Aorta (tissue), 5 donors: ENCODE measurements at regions not wholly inside any gene's neighbourhood (a gene's known extent, or its start where the extent isn't known, plus 50 kb on each side); places are given as distances from the start of the nearest gene placed in this dataset.
"Not testable (repeated sequence)": the region's sequence is repeated elsewhere in the genome, so short reads cannot be mapped to it uniquely, and the experiment has no call there.

Source experiments
- ATAC-seq: fragments of 200-7000 bp; cut with Tn5 transposase; one replicate; pipeline ENCODE4 v1.9.1; 2022; ENCODE audit warnings: moderate library complexity; ENCODE audit not compliant: low FRiP score
- DNase-seq, 2 donors: peaks; one replicate each; pipeline ENCODE4 v3.0.0-alpha.2; 2020
- H3K27ac ChIP-seq, 2 donors: one replicate each; pipeline ENCODE4 v1.5.1; 2013; ENCODE audit warnings: low read length in 2 of 2, mild to moderate bottlenecking in 2 of 2, moderate library complexity in 2 of 2, control low read depth in 1 of 2, inconsistent platforms in 1 of 2, low read depth in 1 of 2
- H3K27me3 ChIP-seq, 2 donors: one replicate each; pipeline ENCODE4 v1.6.1; 2013; ENCODE audit warnings: control low read depth in 1 of 2, low read length in 1 of 2, mild to moderate bottlenecking in 1 of 2, moderate library complexity in 1 of 2; ENCODE audit not compliant: insufficient read depth in 2 of 2, control insufficient read depth in 1 of 2
- H3K36me3 ChIP-seq, 2 donors: one replicate each; pipeline ENCODE4 v1.6.1; 2013; ENCODE audit warnings: control low read depth in 1 of 2, low read length in 1 of 2, mild to moderate bottlenecking in 1 of 2; ENCODE audit not compliant: insufficient read depth in 2 of 2, control insufficient read depth in 1 of 2
- H3K4me1 ChIP-seq, 2 donors: one replicate each; pipeline ENCODE4 v1.6.1; 2013; ENCODE audit warnings: low read length in 2 of 2, control low read depth in 1 of 2, mild to moderate bottlenecking in 1 of 2, moderate library complexity in 1 of 2; ENCODE audit not compliant: insufficient read depth in 2 of 2, control insufficient read depth in 1 of 2
- H3K4me3 ChIP-seq, 2 donors: one replicate each; pipeline ENCODE4 v1.5.1; 2013; ENCODE audit warnings: low read length in 2 of 2, control low read depth in 1 of 2, mild to moderate bottlenecking in 1 of 2
- H3K9me3 ChIP-seq: one replicate; pipeline ENCODE4 v1.6.1; 2013; ENCODE audit warnings: mild to moderate bottlenecking, low read length; ENCODE audit not compliant: control insufficient read depth
- WGBS, 2 donors: extraction: QIAGEN DNeasy Blood & Tissue Kit; methylation state at CpG; one replicate each; pipeline ENCODE4 v1.1.7; 2013; 5-methylcytosine and 5-hydroxymethylcytosine counted together
- intact Hi-C, 2 donors: fragments of 100-400 bp; cut with DNase I; formaldehyde crosslinking; loops; one replicate each; pipeline versions ENCODE4 v1.14.2 to v1.15.0; 2022
- donor health status: healthy with polysubstance abuse.
- donor health status: Bipolar disorder and iron deficiency.
- donor health status: DM: no; HTN: no; CAD: no.
- donor health status: DM: no; HTN: no; CAD: no.
- donor health status: DM: yes; HTN: yes; CAD: no.

DNA sequence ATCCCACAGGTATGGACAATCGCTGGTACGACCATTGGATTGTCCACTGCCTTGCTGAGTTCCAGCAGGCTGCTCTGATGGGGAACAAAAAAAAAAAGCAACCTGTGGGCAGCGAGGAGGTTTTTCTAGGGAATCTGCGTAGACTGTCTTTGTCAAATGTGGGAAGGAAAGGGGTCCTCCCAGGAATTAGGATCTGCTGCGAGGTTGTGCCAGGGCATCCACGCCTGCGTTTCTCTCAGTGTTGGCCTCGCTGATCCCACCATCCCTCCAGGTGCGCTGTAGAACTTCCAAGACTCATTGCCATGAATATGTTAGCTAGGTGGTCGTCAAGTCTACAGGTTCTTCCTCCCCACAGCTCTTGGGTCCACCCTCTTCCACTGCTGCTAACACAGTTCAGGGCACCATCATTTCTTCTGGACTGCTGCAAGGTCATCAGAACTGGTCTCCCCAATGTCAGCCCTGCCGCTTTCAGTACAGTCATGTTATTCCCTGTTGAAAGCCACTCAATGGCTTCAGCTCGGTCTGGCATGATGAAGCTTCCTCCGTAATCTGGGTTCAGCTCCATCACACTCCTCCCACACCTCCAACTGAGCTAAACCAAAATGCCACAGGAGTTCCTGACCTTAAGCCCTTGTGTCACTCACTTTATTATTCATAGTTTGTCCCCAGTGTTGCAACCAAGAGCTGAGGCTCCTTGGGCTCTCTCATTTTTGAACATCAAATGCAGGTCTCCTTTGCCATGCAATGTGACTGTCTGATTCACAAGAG, 79.5 kb upstream of the DMRT1 start:
- Histone ChIP-seq H3K27me3 (no peaks in the 10 kb centered on the region), H3K27ac (peak overlapping the region in 1 of 2 donors; percentile 3), H3K36me3 (no peaks in the 10 kb centered on the region), H3K9me3 (no peaks in the 10 kb centered on the region), H3K4me1 (peaks cover 0 to 2% of the 10 kb centered on the region in 2 donors), H3K4me3 (no peak overlapping the region)
- intact Hi-C loops: loop anchor here (2.0 to 10.0 kb wide), 5 partner anchors 40 to 377 kb away; no protein-coding TSS in a partner anchor
- 74 to 76% methylated on average over 13 of the region's 13 CpGs for WGBS, 2 donors
- ATAC-seq (no peak), DNase-seq (no peak)

DNA sequence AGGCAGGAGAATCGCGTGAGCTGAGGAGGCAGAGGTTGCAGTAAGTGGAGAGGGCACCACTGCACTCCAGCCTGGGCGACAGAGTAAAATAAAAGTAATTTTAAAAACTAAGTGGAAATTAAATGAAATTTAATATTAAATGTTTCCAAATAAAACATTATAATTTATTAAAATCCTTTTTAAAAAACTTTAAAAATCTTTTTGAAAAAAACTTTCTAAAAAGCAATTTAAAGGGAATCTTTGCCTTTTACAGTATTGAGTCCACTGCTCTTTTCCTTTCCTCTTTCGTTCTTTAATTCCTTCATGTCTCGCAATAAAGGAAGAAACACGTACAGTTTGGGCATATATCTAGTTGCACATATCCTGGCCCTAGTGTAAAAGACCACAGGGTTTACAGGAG, 77.8 kb upstream of the DMRT1 start:
- no peak overlapping the region for H3K27ac ChIP-seq
- DNase-seq: no peak
- intact Hi-C loops: loop anchor here (2.0 to 10.0 kb wide), 5 partner anchors 39 to 379 kb away; no protein-coding TSS in a partner anchor
- H3K4me3 ChIP-seq: no peak overlapping the region
- no peaks in the 10 kb centered on the region for H3K9me3 ChIP-seq
- no peaks in the 10 kb centered on the region for H3K27me3 ChIP-seq
- H3K36me3 ChIP-seq: no peaks in the 10 kb centered on the region
- no peak for ATAC-seq
- H3K4me1 ChIP-seq: peaks cover 0 to 2% of the 10 kb centered on the region in 2 donors
- 79 to 86% methylated on average over 6 of the region's 6 CpGs for WGBS, 2 donors

DNA sequence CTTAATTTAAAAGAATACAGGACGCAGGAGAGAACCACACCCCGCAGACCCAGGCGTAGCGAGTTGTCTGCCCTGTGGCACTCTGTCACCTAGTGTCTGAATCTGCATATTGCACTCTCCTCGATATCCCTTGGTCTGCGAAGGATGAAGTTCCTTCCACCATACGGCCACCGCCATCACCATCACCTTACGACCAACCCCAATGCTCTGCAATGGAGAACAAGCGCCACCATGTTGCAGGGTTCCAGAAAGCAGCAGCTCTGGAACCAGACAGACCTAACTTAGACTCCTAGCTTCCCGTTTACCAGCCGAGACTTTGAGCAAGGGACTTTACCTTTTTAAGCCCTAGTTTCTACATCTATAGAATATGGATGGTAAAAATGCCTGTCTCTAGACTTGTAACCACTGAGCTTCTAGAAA, 77.4 kb upstream of the DMRT1 start:
- DNase-seq (peak; percentile 77 to 80), ATAC-seq (peak; percentile 95)
- intact Hi-C loops: loop anchor here (2.0 to 10.0 kb wide), 5 partner anchors 38 to 379 kb away; no protein-coding TSS in a partner anchor
- WGBS, 2 donors: 68 to 70% methylated on average over 12 of the region's 12 CpGs
- H3K9me3 ChIP-seq: no peaks in the 10 kb centered on the region
- H3K4me3 ChIP-seq: no peak overlapping the region
- no peaks in the 10 kb centered on the region for H3K36me3 ChIP-seq
- H3K27me3 ChIP-seq: no peaks in the 10 kb centered on the region
- H3K27ac ChIP-seq: no peak overlapping the region
- peaks cover 0 to 2% of the 10 kb centered on the region in 2 donors for H3K4me1 ChIP-seq

DNA sequence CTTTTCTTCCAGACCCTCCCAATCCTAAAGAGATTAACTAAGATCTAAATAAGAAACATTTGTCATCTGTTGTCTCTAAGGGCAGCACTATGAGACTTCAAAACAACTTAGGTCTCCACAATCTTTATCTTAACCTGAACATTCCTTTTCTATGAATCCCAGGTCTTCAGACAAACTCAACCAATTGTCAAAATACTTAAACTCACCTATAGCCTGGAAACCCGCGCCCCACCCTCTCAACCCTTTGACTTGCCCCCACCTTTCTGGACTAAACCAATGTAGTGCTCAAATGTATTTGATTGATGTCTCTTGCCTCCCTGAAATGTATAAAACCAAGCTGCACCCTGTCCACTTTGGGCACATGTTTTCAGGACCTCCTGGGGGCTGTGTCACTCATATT, 76.5 kb upstream of the DMRT1 start:
- intact Hi-C loops: loop anchor here (2.0 to 10.0 kb wide), 5 partner anchors 37 to 380 kb away; no protein-coding TSS in a partner anchor
- no peak for ATAC-seq
- WGBS, 2 donors: 95 to 98% methylated on average over 2 of the region's 2 CpGs
- Histone ChIP-seq H3K27ac (no peak overlapping the region), H3K9me3 (no peaks in the 10 kb centered on the region), H3K27me3 (no peaks in the 10 kb centered on the region), H3K4me3 (no peak overlapping the region), H3K4me1 (peaks cover 0 to 2% of the 10 kb centered on the region in 2 donors), H3K36me3 (no peaks in the 10 kb centered on the region)
- DNase-seq: no peak

DNA sequence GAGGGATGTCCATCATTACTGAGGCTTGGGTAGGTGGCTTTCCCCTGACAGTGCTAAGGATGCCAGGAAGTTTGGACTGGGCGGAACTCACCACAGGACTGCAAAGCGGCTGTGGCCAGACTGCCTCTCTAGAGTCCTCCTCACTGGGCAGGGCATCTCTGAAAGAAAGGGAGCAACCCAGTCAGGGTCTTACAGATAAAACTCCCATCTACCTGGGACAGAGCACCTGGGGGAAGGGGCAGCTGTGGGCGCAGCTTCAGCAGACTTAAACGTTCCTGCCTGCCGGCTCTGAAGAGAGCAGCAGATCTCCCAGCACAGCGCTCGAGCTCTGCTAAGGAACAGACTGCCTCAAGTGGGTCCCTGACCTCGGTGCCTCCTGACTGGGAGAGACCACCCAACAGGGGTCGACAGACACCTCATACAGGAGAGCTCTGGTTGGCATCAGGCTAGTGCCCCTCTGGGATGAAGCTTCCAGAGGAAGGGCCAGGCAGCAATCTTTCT, 74.4 kb upstream of the DMRT1 start:
- not testable (repeated sequence) for H3K4me3 ChIP-seq, H3K27ac ChIP-seq, H3K36me3 ChIP-seq, H3K27me3 ChIP-seq, H3K9me3 ChIP-seq, DNase-seq, H3K4me1 ChIP-seq, ATAC-seq
- 97% methylated on average over 9 of the region's 9 CpGs for WGBS, 2 donors
- intact Hi-C loops: loop anchor here (10.0 kb wide), 3 partner anchors 222 to 382 kb away; no protein-coding TSS in a partner anchor

DNA sequence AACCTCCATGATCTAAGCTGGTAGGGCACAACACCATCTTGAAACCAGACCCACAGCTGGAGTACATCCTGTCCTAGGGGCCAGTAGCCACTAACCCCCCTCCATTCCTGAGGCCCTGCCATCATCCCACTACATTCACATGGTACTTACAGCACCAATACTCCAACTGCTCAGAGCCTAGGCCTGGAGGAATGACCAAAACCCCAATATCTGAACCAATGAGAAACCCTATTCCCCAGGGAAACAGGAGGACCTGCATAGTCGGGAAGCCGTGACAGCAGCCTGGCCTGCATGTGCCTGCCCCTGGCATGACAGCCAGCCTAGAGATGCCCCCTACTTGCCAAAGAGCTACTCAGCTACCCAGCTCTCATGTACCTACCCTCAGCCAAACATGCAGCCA, 65.4 kb upstream of the DMRT1 start:
- WGBS, 2 donors: 46 to 71% methylated on average over 2 of the region's 2 CpGs
- Histone ChIP-seq H3K9me3 (peaks cover 5% of the 10 kb centered on the region), H3K36me3 (no peaks in the 10 kb centered on the region), H3K4me3 (no peak overlapping the region), H3K27ac (no peak overlapping the region), H3K27me3 (no peaks in the 10 kb centered on the region), H3K4me1 (no peaks in the 10 kb centered on the region)
- no peak for DNase-seq
- no peak for ATAC-seq
- intact Hi-C loops: no loop called here

DNA sequence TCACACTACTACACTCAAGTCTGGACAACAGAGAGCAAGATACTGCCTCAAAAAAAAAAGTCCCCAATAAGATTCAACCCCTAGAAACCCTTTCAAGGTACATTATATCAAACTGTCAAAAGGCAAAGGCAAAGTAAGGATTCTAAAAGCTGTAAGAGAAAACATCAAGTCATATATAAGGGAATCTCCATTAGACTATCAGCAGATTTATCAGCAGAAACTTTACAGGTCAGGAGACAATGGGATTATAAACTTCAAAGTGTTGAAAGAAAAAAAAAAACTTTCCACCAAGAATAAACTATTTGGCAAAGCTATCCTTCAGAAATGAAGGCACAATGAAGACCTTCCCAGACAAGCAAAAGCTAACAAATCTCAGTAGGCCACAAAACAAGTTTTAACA, 63.5 kb upstream of the DMRT1 start:
- H3K4me3 ChIP-seq: no peak overlapping the region
- H3K27me3 ChIP-seq: no peaks in the 10 kb centered on the region
- peaks cover 5% of the 10 kb centered on the region for H3K9me3 ChIP-seq
- no peak for ATAC-seq
- no peak overlapping the region for H3K27ac ChIP-seq
- no peak for DNase-seq
- H3K4me1 ChIP-seq: no peaks in the 10 kb centered on the region
- intact Hi-C loops: no loop called here
- no peaks in the 10 kb centered on the region for H3K36me3 ChIP-seq

DNA sequence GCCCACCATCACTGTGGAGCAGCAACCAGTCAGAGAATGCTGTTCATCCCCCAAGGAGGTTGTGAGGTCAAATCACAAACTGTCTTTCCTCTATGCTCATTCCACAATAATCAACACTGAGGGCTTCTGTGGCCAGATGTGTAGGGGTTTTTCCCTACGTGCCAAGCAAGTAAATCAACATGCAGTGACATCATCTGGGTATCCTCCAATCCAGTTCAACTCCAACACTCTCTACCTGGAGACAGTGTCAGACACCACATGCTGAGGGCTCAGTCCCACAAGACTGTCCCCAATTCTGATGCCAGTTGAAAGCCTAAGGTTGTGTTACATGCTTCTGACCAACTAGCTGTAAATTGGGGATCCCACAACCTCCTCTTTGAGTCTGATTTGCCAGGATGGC, 57.3 kb upstream of the DMRT1 start:
- 62 to 72% methylated on average over 1 of the region's 1 CpG for WGBS, 2 donors

DNA sequence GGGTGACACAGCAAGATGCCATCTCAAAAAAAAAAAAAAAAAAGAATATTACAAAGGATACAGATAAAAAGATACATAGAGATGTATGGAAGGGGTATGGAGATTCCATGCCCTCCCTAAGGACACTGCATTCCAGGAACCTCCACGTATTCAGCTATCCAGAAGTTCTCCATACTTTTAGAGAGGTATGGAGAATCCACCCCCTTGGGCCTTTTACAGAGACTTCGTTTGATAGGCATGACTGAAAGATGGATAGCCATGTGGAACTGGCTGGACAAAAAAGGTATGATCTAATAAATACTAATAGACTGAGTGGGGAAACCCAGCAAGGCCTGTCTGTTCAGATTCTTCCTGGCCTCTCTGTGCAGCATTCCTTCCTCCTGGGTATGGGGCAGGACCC, 56.6 kb upstream of the DMRT1 start:
- WGBS, 2 donors: 85 to 92% methylated on average over 2 of the region's 2 CpGs

More for the DNA sequence above, 57.3 kb upstream of the DMRT1 start:
- intact Hi-C loops: no loop called here
- DNase-seq (no peak), ATAC-seq (no peak)
- Histone ChIP-seq H3K9me3 (no peaks in the 10 kb centered on the region), H3K27me3 (no peaks in the 10 kb centered on the region), H3K4me1 (no peaks in the 10 kb centered on the region), H3K4me3 (no peak overlapping the region), H3K27ac (no peak overlapping the region), H3K36me3 (no peaks in the 10 kb centered on the region)

More for the DNA sequence above, 56.6 kb upstream of the DMRT1 start:
- H3K27me3 ChIP-seq: no peaks in the 10 kb centered on the region
- H3K9me3 ChIP-seq: no peaks in the 10 kb centered on the region
- H3K36me3 ChIP-seq: no peaks in the 10 kb centered on the region
- no peak overlapping the region for H3K27ac ChIP-seq
- intact Hi-C loops: no loop called here
- DNase-seq: no peak
- H3K4me1 ChIP-seq: no peaks in the 10 kb centered on the region
- no peak for ATAC-seq
- H3K4me3 ChIP-seq: no peak overlapping the region
